ENCODE measurements at regions not wholly inside any gene's neighbourhood (a gene's known extent, or its start where the extent isn't known, plus 50 kb on each side); places are given as distances from the start of the nearest gene placed in this dataset.

GRCh38 chr10:10849306-10849705 lies 168.4 kb upstream of the CELF2 start:
- FAIRE-seq (no peak), ATAC-seq (no peak), DNase-seq (ENCODE audit: low read depth, low spot score) (no peak)
- H3K4me1 ChIP-seq (ENCODE audit: control insufficient read depth, insufficient read depth, low read length), result no peaks in the 10 kb centered on the region
- ChIA-PET RAD21 (ENCODE audit: unreplicated experiment) (no interaction called here), CTCF (no interaction called here), SMC1A (ENCODE audit: uncharacterized antibody, unreplicated experiment) (no interaction called here), POLR2A (no interaction called here)
- H3K36me3 ChIP-seq (ENCODE audit: control insufficient read depth in 2 of 2, insufficient read depth in 2 of 2, low read length in 1 of 2), result no peaks in the 10 kb centered on the region
- TF ChIP-seq MEF2B (IDR thresholded peaks at IDR 0.05; ENCODE audit: partially characterized antibody, poor library complexity, severe bottlenecking), result no peak
- no peak for TF ChIP-seq BACH1 (IDR thresholded peaks at IDR 0.05; ENCODE audit: borderline replicate concordance)
- no peak for TF ChIP-seq TARDBP (IDR thresholded peaks at IDR 0.05; ENCODE audit: borderline replicate concordance)
- no peak for TF ChIP-seq EP300 (IDR thresholded peaks at IDR 0.05; ENCODE audit: borderline replicate concordance in 1 of 2, control insufficient read depth in 1 of 2, low read depth in 2 of 2, low read length in 2 of 2)
- no peak for TF ChIP-seq USF1 (IDR thresholded peaks at IDR 0.05; ENCODE audit: borderline replicate concordance, extremely low read length, insufficient read depth, low read depth, low read length)
- TF ChIP-seq, protein P1, sequence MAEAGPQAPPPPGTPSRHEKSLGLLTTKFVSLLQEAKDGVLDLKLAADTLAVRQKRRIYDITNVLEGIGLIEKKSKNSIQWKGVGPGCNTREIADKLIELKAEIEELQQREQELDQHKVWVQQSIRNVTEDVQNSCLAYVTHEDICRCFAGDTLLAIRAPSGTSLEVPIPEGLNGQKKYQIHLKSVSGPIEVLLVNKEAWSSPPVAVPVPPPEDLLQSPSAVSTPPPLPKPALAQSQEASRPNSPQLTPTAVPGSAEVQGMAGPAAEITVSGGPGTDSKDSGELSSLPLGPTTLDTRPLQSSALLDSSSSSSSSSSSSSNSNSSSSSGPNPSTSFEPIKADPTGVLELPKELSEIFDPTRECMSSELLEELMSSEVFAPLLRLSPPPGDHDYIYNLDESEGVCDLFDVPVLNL (IDR thresholded peaks at IDR 0.05; ENCODE audit: low read depth, low read length), result no peak
- no peak for TF ChIP-seq IRF4 (IDR thresholded peaks at IDR 0.05; ENCODE audit: low read depth, low read length)
- TF ChIP-seq STAT1 (conservative IDR thresholded peaks at IDR 0.05), result no peak
- TF ChIP-seq SP1 (IDR thresholded peaks at IDR 0.05; ENCODE audit: low read depth, low read length), result no peak
- no peaks in the 10 kb centered on the region for H4K20me1 ChIP-seq (ENCODE audit: control insufficient read depth, insufficient read depth)
- no peak overlapping the region for H3K27ac ChIP-seq (ENCODE audit: control insufficient read depth, insufficient read depth)
- no peaks in the 10 kb centered on the region for H3K27me3 ChIP-seq (replicated peaks in 1 of 2; ENCODE audit: control insufficient read depth in 2 of 2, insufficient read depth in 2 of 2, low read length in 1 of 2)
- no peaks in the 10 kb centered on the region; the same call in 2 of the 3 replicates for H3K9me3 ChIP-seq (replicated peaks; ENCODE audit: control insufficient read depth, insufficient read depth, low read length)
- in situ Hi-C loops (cut with MboI) (no loop called here), intact Hi-C loops (cut with micrococcal nuclease; ENCODE audit: unreplicated experiment) (no loop called here)
- no TSS peak for BruUV-seq (replicated peaks)
- no peak overlapping the region for H3K4me3 ChIP-seq
- no peaks in the 10 kb centered on the region for H3K79me2 ChIP-seq (ENCODE audit: control insufficient read depth, insufficient read depth, low read length)
- WGBS (ENCODE audit: insufficient coverage, insufficient replicate concordance, low lambda C conversion rate, missing lambda C conversion rate), result 1% methylated on average over 4 of the region's 4 CpGs
- H2AFZ ChIP-seq (ENCODE audit: control insufficient read depth, low read depth, low read length), result no peak overlapping the region
- no peak overlapping the region for H3K4me2 ChIP-seq (ENCODE audit: control insufficient read depth, insufficient read depth)
- H3K9ac ChIP-seq (ENCODE audit: control insufficient read depth, insufficient read depth, low read length), result no peak overlapping the region
